Panc1 (cell line): ENCODE measurements at regions not wholly inside any gene's neighbourhood (a gene's known extent, or its start where the extent isn't known, plus 50 kb on each side); places are given as distances from the start of the nearest gene placed in this dataset.

ENCODE experiments used
- ATAC-seq: fragments of 200-7000 bp; cut with Tn5 transposase; 2 replicates; pipeline ENCODE4 v1.9.1; 2020; ENCODE audit warnings: mild to moderate bottlenecking, moderate library complexity
- BruUV-seq: library from RNA; stranded (reverse); fragments of 400-500 nt; replicated peaks from 2 replicates; lab custom pipeline; 2021; lab: Mats Ljungman, UMichigan
- CTCF ChIA-PET: fragments of 300-600 bp; sonication (Branson Sonifier 250); formaldehyde crosslinking; loops from one replicate; lab custom pipeline; 2022; ENCODE audit warnings: antibody characterized with exemption; lab: Charles Lee
- POLR2A ChIA-PET: fragments of 300-600 bp; sonication (Branson Sonifier 250); formaldehyde crosslinking; loops from one replicate; lab custom pipeline; 2022; ENCODE audit warnings: antibody characterized with exemption; lab: Charles Lee
- DNase-seq: peaks from one replicate; pipeline ENCODE4 v3.0.0-alpha.2; 2010; ENCODE audit warnings: low read depth, low spot score
- H3K27ac ChIP-seq: 2 replicates; pipeline ENCODE4 v1.5.1; 2011; ENCODE audit warnings: mild to moderate bottlenecking, low read length, inconsistent platforms
- H3K27me3 ChIP-seq: fragments of 200-500 bp; sonication (Bioruptor generic); 2 replicates; pipeline ENCODE4 v1.6.0; 2014; ENCODE audit warnings: low read length, inconsistent platforms; ENCODE audit not compliant: control insufficient read depth, insufficient read depth
- H3K36me3 ChIP-seq: fragments of 200-500 bp; sonication (Bioruptor generic); 2 replicates; pipeline ENCODE4 v1.5.1; 2014; ENCODE audit warnings: inconsistent platforms, mild to moderate bottlenecking, low read length, moderate library complexity; ENCODE audit not compliant: control insufficient read depth, insufficient read depth
- H3K4me1 ChIP-seq: 2 replicates; pipeline ENCODE4 v1.5.1; 2011; ENCODE audit warnings: inconsistent platforms, mild to moderate bottlenecking, low read length, moderate library complexity; ENCODE audit not compliant: control insufficient read depth, insufficient read depth
- H3K4me3 ChIP-seq, 2 experiments: 2 replicates each; pipeline ENCODE4 v1.5.1; 2011 to 2012; ENCODE audit warnings: low read depth in 2 of 2, low read length in 2 of 2, mild to moderate bottlenecking in 2 of 2, inconsistent platforms in 1 of 2, moderate library complexity in 1 of 2
- H3K9me3 ChIP-seq: fragments of 200-500 bp; sonication (Bioruptor generic); 2 replicates; pipeline ENCODE4 v1.5.1; 2014; ENCODE audit warnings: low read depth, mild to moderate bottlenecking, inconsistent platforms, low read length, moderate library complexity; ENCODE audit not compliant: control insufficient read depth, insufficient read depth
- CTCF ChIP-seq: fragments of 450-650 bp; IDR thresholded peaks from 2 replicates; pipeline ENCODE4 v1.5.1; 2017; ENCODE audit warnings: mild to moderate bottlenecking
- POLR2AphosphoS5 ChIP-seq: IDR thresholded peaks from 2 replicates; pipeline ENCODE4 v1.6.1; 2012; ENCODE audit warnings: mild to moderate bottlenecking, low read depth, low read length, moderate library complexity
- REST ChIP-seq, 2 experiments: IDR thresholded peaks; 2 replicates each; pipeline ENCODE4 v1.6.1; 2011 to 2012; ENCODE audit warnings: low read depth in 2 of 2, control low read depth in 1 of 2, low read length in 1 of 2, mild to moderate bottlenecking in 1 of 2, moderate library complexity in 1 of 2; ENCODE audit not compliant: insufficient read depth in 1 of 2
- SIN3A ChIP-seq: IDR thresholded peaks from 2 replicates; pipeline ENCODE4 v1.6.1; 2012; ENCODE audit warnings: low read depth, mild to moderate bottlenecking, low read length, moderate library complexity, borderline replicate concordance; ENCODE audit not compliant: insufficient read depth
- TCF7L2 ChIP-seq: IDR thresholded peaks from 2 replicates; pipeline ENCODE4 v1.6.1; 2011; ENCODE audit warnings: mild to moderate bottlenecking, low read depth, low read length, inconsistent platforms
- in situ Hi-C: cut with HindIII; loops from 2 replicates; pipeline ENCODE4 v1.10.0; 2016; ENCODE audit warnings: low sequenced_read_pairs, low pct_unique_long_range_greater_than_20kb
- intact Hi-C: fragments of 100-400 bp; cut with micrococcal nuclease; formaldehyde crosslinking; loops from one replicate; pipeline ENCODE4 v1.10.0; 2022; ENCODE audit not compliant: unreplicated experiment

- H3K27ac ChIP-seq, result no peak overlapping the region
- in situ Hi-C loops, result no loop called here
Observed at GRCh38 chr2:38436227-38436664, 59.2 kb upstream of the ATL2 start.

GRCh38 chr2:38435775-38436174, 58.7 kb upstream of the ATL2 start:
- no peak for TF ChIP-seq REST (IDR thresholded peaks at IDR 0.05; ENCODE audit: insufficient read depth in 1 of 2, low read depth in 2 of 2, low read length in 1 of 2)
- DNase-seq, result no peak
- in situ Hi-C loops, result no loop called here
- POLR2A ChIA-PET, result no interaction called here
- no peaks in the 10 kb centered on the region for H3K36me3 ChIP-seq
- no peaks in the 10 kb centered on the region for H3K9me3 ChIP-seq
- intact Hi-C loops, result no loop called here
- H3K4me3 ChIP-seq, result no peak overlapping the region
- no peak overlapping the region for H3K27ac ChIP-seq
- H3K4me1 ChIP-seq, result no peaks in the 10 kb centered on the region
- CTCF ChIA-PET, result no interaction called here
- no peaks in the 10 kb centered on the region for H3K27me3 ChIP-seq
- BruUV-seq, result no TSS peak
- no peak for ATAC-seq

More at GRCh38 chr2:38436227-38436664, 59.2 kb upstream of the ATL2 start:
- ATAC-seq (no peak), DNase-seq (no peak)
- Histone ChIP-seq H3K4me3 (no peak overlapping the region), H3K9me3 (no peaks in the 10 kb centered on the region), H3K4me1 (no peaks in the 10 kb centered on the region), H3K27me3 (no peaks in the 10 kb centered on the region), H3K36me3 (no peaks in the 10 kb centered on the region)
- POLR2A ChIA-PET, result no interaction called here
- intact Hi-C loops, result no loop called here
- no TSS peak for BruUV-seq
- TF ChIP-seq TCF7L2 (no peak), CTCF (no peak), POLR2AphosphoS5 (no peak), REST (IDR thresholded peaks at IDR 0.05; ENCODE audit: insufficient read depth in 1 of 2, low read depth in 2 of 2, low read length in 1 of 2) (no peak), SIN3A (no peak)
- CTCF ChIA-PET, result no interaction called here
